Right lobe of liver (tissue), 6 donors: ENCODE measurements at regions not wholly inside any gene's neighbourhood (a gene's known extent, or its start where the extent isn't known, plus 50 kb on each side); places are given as distances from the start of the nearest gene placed in this dataset.

ENCODE experiments used
- ATAC-seq, 4 donors: fragments of 200-7000 bp; cut with Tn5 transposase; one replicate each; pipeline ENCODE4 v1.9.1; 2020; ENCODE audit warnings: mild to moderate bottlenecking in 4 of 4, moderate library complexity in 4 of 4
- DNase-seq, 3 donors: peaks; one replicate each; pipeline ENCODE4 v3.0.0-alpha.2; 2020
- H3K27ac ChIP-seq, 3 donors: fragments of 200-600 bp; one replicate each; pipeline ENCODE4 v1.8.0; 2022
- H3K27me3 ChIP-seq, 2 donors: fragments of 200-600 bp; one replicate each; pipeline ENCODE4 v1.8.0; 2022
- H3K36me3 ChIP-seq, 4 donors: fragments of 200-600 bp; sonication (generic) in 1 of 4; one replicate each; pipeline versions ENCODE4 v1.5.1 to v1.8.0; 2017 to 2022; ENCODE audit warnings: control low read depth in 1 of 4
- H3K4me1 ChIP-seq, 4 donors: fragments of 200-600 bp; sonication (generic) in 1 of 4; one replicate each; pipeline versions ENCODE4 v1.5.1 to v1.8.0; 2017 to 2022; ENCODE audit warnings: control low read depth in 1 of 4
- H3K4me3 ChIP-seq, 3 donors: fragments of 200-600 bp; one replicate each; pipeline ENCODE4 v1.8.0; 2022
- H3K9me3 ChIP-seq, 4 donors: fragments of 200-600 bp; sonication (generic) in 1 of 4; one replicate each; pipeline versions ENCODE4 v1.5.1 to v1.8.0; 2017 to 2022; ENCODE audit warnings: control low read depth in 1 of 4
- CTCF ChIP-seq, 4 donors: fragments of 200-600 bp in 3 of 4; fragments of 450-650 bp in 1 of 4; IDR thresholded peaks; one replicate each; pipeline versions ENCODE4 v1.5.1 to v1.8.0; 2016 to 2022; ENCODE audit warnings: antibody characterized with exemption in 4 of 4, mild to moderate bottlenecking in 2 of 4
- POLR2A ChIP-seq: fragments of 450-650 bp; IDR thresholded peaks from one replicate; pipeline ENCODE4 v1.6.1; 2017; ENCODE audit warnings: antibody characterized with exemption, mild to moderate bottlenecking
- WGBS: methylation state at CpG from one replicate; pipeline ENCODE4 v1.1.6; 2018; ENCODE audit warnings: low coverage, low lambda C conversion rate; ENCODE audit not compliant: insufficient coverage; ENCODE audit errors: missing lambda C conversion rate; 5-methylcytosine and 5-hydroxymethylcytosine counted together
- intact Hi-C, 2 donors: fragments of 100-400 bp; cut with DNase I; formaldehyde crosslinking; loops; one replicate each; pipeline versions ENCODE4 v1.11.2 to v1.14.1; 2022
- donor health status: DM: no; HTN: yes; CAD: no.
- donor health status: DM: no; HTN: no; CAD: no.
- donor health status: DM: no; HTN: no; CAD: no.
- donor health status: DM: no; HTN: yes; CAD: no.
- donor health status: DM: no; HTN: yes; CAD: no.

- Histone ChIP-seq H3K27ac (no peak overlapping the region), H3K4me1 (no peaks in the 10 kb centered on the region), H3K9me3 (no peaks in the 10 kb centered on the region), H3K4me3 (no peak overlapping the region), H3K27me3 (no peaks in the 10 kb centered on the region), H3K36me3 (no peaks in the 10 kb centered on the region)
- TF ChIP-seq POLR2A, result no peak
- TF ChIP-seq CTCF (IDR thresholded peaks at IDR 0.05), result no peak
- ATAC-seq (no peak), DNase-seq (no peak)
- 74% methylated on average over 3 of the region's 3 CpGs for WGBS
- intact Hi-C loops, result no loop called here
These were observed 239.5 kb upstream of the MEIS2 start for GRCh38 chr15:37339856-37340255.

- Histone ChIP-seq H3K27me3 (no peaks in the 10 kb centered on the region), H3K36me3 (no peaks in the 10 kb centered on the region), H3K9me3 (no peaks in the 10 kb centered on the region), H3K4me3 (no peak overlapping the region), H3K27ac (no peak overlapping the region), H3K4me1 (no peaks in the 10 kb centered on the region)
- TF ChIP-seq POLR2A, result no peak
- no peak for TF ChIP-seq CTCF (IDR thresholded peaks at IDR 0.05)
- 70% methylated on average over 2 of the region's 2 CpGs for WGBS
- DNase-seq, result no peak
- intact Hi-C loops, result no loop called here
- no peak for ATAC-seq
These were observed 240.1 kb upstream of the MEIS2 start for GRCh38 chr15:37340438-37340837.

GRCh38 chr15:37359101-37359892 lies 258.9 kb upstream of the MEIS2 start:
- 81% methylated on average over 8 of the region's 8 CpGs for whole genome bisulfite sequencing
- no peaks in the 10 kb centered on the region for H3K4me1 ChIP-seq

GRCh38 chr15:37359893-37360290 lies 259.5 kb upstream of the MEIS2 start:
- H3K36me3 ChIP-seq, result no peaks in the 10 kb centered on the region
- no peak overlapping the region for H3K4me3 ChIP-seq
- no peaks in the 10 kb centered on the region for H3K9me3 ChIP-seq
- no peaks in the 10 kb centered on the region for H3K27me3 ChIP-seq
- 92% methylated on average over 6 of the region's 6 CpGs for WGBS
- ATAC-seq (no peak), DNase-seq (no peak)
- intact Hi-C loops, result no loop called here
- H3K4me1 ChIP-seq, result no peaks in the 10 kb centered on the region
- no peak overlapping the region for H3K27ac ChIP-seq
- TF ChIP-seq POLR2A (no peak), CTCF (IDR thresholded peaks at IDR 0.05) (no peak)

More at GRCh38 chr15:37359101-37359892, 258.9 kb upstream of the MEIS2 start:
- DNase-seq (no peak), ATAC-seq (no peak)
- Histone ChIP-seq H3K9me3 (no peaks in the 10 kb centered on the region), H3K4me3 (no peak overlapping the region), H3K27ac (no peak overlapping the region), H3K36me3 (no peaks in the 10 kb centered on the region), H3K27me3 (no peaks in the 10 kb centered on the region)
- no peak for TF ChIP-seq CTCF (IDR thresholded peaks at IDR 0.05)
- TF ChIP-seq POLR2A, result no peak
- intact Hi-C loops, result no loop called here
